Heart right ventricle (tissue), 16 donors: ENCODE measurements at regions not wholly inside any gene's neighbourhood (a gene's known extent, or its start where the extent isn't known, plus 50 kb on each side); places are given as distances from the start of the nearest gene placed in this dataset.

Experiments
- ATAC-seq, 8 donors: fragments of 200-7000 bp; cut with Tn5 transposase; one replicate each; pipeline ENCODE4 v1.9.1; 2020; ENCODE audit warnings: mild to moderate bottlenecking in 8 of 8, moderate library complexity in 8 of 8, moderate number of reproducible peaks in 1 of 8
- DNase-seq, 2 donors: peaks; one replicate each; pipeline ENCODE4 v3.0.0-alpha.2; 2020
- H3K27ac ChIP-seq, 10 donors: fragments of 200-600 bp; sonication (generic) in 2 of 10; one replicate each; pipeline versions ENCODE4 v1.5.0 to v1.8.0; 2020 to 2022; ENCODE audit warnings: mild to moderate bottlenecking in 3 of 10
- H3K27me3 ChIP-seq, 7 donors: fragments of 200-600 bp; one replicate each; pipeline ENCODE4 v1.8.0; 2021 to 2022; ENCODE audit warnings: mild to moderate bottlenecking in 2 of 7
- H3K36me3 ChIP-seq, 9 donors: fragments of 200-600 bp; sonication (generic) in 1 of 9; one replicate each; pipeline versions ENCODE4 v1.5.0 to v1.8.0; 2020 to 2022; ENCODE audit warnings: mild to moderate bottlenecking in 2 of 9
- H3K4me1 ChIP-seq, 9 donors: fragments of 200-600 bp; sonication (generic) in 1 of 9; one replicate each; pipeline versions ENCODE4 v1.5.0 to v1.8.0; 2020 to 2022; ENCODE audit warnings: mild to moderate bottlenecking in 4 of 9
- H3K4me3 ChIP-seq, 10 donors: fragments of 200-600 bp; sonication (generic) in 2 of 10; one replicate each; pipeline versions ENCODE4 v1.5.0 to v1.8.0; 2020 to 2022; ENCODE audit warnings: mild to moderate bottlenecking in 7 of 10, moderate library complexity in 2 of 10
- H3K9me3 ChIP-seq, 11 donors: fragments of 200-600 bp in 10 of 11; sonication (generic) in 2 of 11; one replicate each; pipeline versions ENCODE4 v1.5.0 to v1.8.0; 2013 to 2022; ENCODE audit warnings: mild to moderate bottlenecking in 2 of 11, control low read depth in 1 of 11, moderate library complexity in 1 of 11
- WGBS, 2 donors: extraction: QIAGEN DNeasy Blood & Tissue Kit; methylation state at CpG; one replicate each; pipeline ENCODE4 v1.1.7; 2013; ENCODE audit warnings: inconsistent platforms in 1 of 2; 5-methylcytosine and 5-hydroxymethylcytosine counted together
- intact Hi-C, 10 donors: fragments of 100-400 bp; cut with DNase I; formaldehyde crosslinking; loops; one replicate each; pipeline versions ENCODE4 v1.11.1 to v1.14.2; 2022
- TF ChIP-seq, protein P1 (sequence below), 9 donors: fragments of 200-600 bp; sonication (generic) in 2 of 9; IDR thresholded peaks; one replicate each; pipeline versions ENCODE4 v1.5.0 to v1.8.0; 2021 to 2022; ENCODE audit warnings: antibody characterized with exemption in 9 of 9, mild to moderate bottlenecking in 5 of 9, moderate library complexity in 1 of 9
- donor health status: Arrhythmogenic right ventricular cardiomyopathy.
- donor health status: ischemic (EF 13 %, LVEDD 7.1; RV severe dilation, severe dysfunction).
- donor health status: healthy with polysubstance abuse.
- donor health status: DM: no; HTN: yes; CAD: no.
- donor health status: DM: no; HTN: no; CAD: no.
- donor health status: ischemic (EF 25% LVEDD 6.9; RV normal size, moderate dysfunction).
- donor health status: ischemic (EF 25% LVEDD 5.7; RV mildly dilated, moderate dysfunction).
- donor health status: healthy.
- donor health status: DM: yes; HTN: yes; CAD: no.
- donor health status: Ischemic cardiomyopathy.
- donor health status: ischemic (EF 35%, LVEDD 5.7; RV mildly dilated, moderate dysfunction).
- donor health status: nonischemic (EF 11% LVEDD 7.7; RV severe dilation, severe dysfunction).
- donor health status: DM: yes; HTN: yes; CAD: no.
- donor health status: PGD.
- donor health status: ischemic (EF 29% LVEDD 5.4; RV normal size, mild dysfunction).
- donor health status: nonischemic (EF 23%, LVEDD 6.1; RV moderate dilation, normal function).

DNA sequence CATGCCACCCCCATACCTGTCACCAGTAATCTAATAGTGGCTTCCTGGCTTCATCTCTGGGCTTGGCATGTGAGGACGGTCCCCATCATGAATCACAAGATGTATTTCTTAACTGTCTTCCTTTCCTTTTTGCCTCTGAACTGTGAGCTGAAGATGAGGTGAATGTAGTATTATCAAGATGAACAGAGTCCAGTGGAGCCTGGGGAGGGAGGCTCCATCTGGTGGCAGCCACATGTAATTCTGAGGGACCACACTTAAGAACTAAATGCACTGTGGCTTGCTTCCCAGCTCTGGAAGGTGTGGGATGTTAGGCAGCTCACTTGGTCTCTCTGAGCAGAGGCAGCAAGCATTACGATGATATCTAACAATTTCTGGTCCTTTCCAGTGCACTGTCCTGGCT lies 354.9 kb upstream of the ASIC2 start:
- Histone ChIP-seq H3K27me3 (peaks cover 0 to 36% (median 4%) of the 10 kb centered on the region in 7 donors), H3K36me3 (no peaks in the 10 kb centered on the region), H3K9me3 (no peaks in the 10 kb centered on the region), H3K4me1 (peaks cover 0 to 12% (median 3%) of the 10 kb centered on the region in 9 donors), H3K4me3 (no peak overlapping the region), H3K27ac (no peak overlapping the region)
- intact Hi-C loops, result loop anchor here in 1 of 10 donors (10.0 kb wide), 1 partner anchor 123 kb away; no protein-coding TSS in a partner anchor
- TF ChIP-seq, protein P1, sequence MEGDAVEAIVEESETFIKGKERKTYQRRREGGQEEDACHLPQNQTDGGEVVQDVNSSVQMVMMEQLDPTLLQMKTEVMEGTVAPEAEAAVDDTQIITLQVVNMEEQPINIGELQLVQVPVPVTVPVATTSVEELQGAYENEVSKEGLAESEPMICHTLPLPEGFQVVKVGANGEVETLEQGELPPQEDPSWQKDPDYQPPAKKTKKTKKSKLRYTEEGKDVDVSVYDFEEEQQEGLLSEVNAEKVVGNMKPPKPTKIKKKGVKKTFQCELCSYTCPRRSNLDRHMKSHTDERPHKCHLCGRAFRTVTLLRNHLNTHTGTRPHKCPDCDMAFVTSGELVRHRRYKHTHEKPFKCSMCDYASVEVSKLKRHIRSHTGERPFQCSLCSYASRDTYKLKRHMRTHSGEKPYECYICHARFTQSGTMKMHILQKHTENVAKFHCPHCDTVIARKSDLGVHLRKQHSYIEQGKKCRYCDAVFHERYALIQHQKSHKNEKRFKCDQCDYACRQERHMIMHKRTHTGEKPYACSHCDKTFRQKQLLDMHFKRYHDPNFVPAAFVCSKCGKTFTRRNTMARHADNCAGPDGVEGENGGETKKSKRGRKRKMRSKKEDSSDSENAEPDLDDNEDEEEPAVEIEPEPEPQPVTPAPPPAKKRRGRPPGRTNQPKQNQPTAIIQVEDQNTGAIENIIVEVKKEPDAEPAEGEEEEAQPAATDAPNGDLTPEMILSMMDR (IDR thresholded peaks at IDR 0.05), result peak in 8 of 9 donors; percentile 20 to 54 (median 45)
- ATAC-seq (peak in 1 of 8 donors; percentile 41), DNase-seq (no peak)
- WGBS, 2 donors, result 58 to 61% methylated on average over 2 of the region's 2 CpGs

DNA sequence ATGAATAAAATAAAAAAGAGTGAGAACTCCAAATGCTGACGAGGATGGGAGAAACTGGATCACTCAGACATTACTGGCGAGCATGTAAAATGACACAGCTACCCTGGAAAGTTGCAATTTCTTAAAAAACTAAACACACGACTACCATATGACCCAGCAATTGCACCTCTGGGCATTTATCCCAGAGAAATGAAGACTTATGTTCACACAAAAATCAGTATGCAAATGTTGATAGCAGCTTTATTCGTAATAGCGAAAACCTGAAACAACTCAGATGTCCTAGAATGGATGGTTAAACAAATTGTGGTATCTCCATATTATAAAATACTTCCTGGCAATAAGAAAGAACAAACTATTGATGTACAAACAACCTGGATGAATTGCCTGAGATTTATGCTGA lies 357.2 kb upstream of the ASIC2 start:
- intact Hi-C loops, result no loop called here
- no peak overlapping the region for H3K27ac ChIP-seq

DNA sequence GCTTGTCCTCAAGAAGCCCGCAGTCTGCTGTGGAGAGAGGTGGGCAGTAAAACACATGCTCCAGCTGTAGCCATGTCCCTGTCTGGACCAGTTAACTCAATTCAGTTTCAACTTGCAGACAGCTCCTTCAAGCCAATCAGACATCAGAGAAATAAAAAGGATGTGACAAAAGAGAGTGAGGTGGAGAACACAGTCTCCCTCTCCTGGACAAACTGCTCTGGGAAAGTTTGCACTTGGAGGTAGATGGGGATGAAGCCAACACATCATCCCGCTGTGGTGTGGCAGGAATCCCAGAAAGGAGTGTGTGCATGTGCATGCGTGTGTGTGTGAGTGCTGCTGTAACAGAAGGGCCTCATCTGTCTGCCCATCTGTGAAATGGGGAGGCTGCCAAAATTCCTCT lies 358.6 kb upstream of the ASIC2 start:
- Histone ChIP-seq H3K4me3 (no peak overlapping the region), H3K36me3 (no peaks in the 10 kb centered on the region), H3K27me3 (peaks cover 0 to 23% (median 3%) of the 10 kb centered on the region in 7 donors), H3K4me1 (peaks cover 0 to 24% (median 8%) of the 10 kb centered on the region in 9 donors), H3K9me3 (no peaks in the 10 kb centered on the region), H3K27ac (no peak overlapping the region)
- intact Hi-C loops, result no loop called here
- no peak for DNase-seq
- ATAC-seq, result no peak
- 67 to 77% methylated on average over 3 of the region's 3 CpGs for WGBS, 2 donors
- TF ChIP-seq, protein P1 (IDR thresholded peaks at IDR 0.05), result no peak

More for the DNA sequence above, 357.2 kb upstream of the ASIC2 start:
- no peaks in the 10 kb centered on the region for H3K9me3 ChIP-seq
- DNase-seq (no peak), ATAC-seq (no peak)
- peaks cover 0 to 28% (median 4%) of the 10 kb centered on the region in 7 donors for H3K27me3 ChIP-seq
- no peak overlapping the region for H3K4me3 ChIP-seq
- TF ChIP-seq, protein P1 (IDR thresholded peaks at IDR 0.05), result no peak
- 71 to 79% methylated on average over 5 of the region's 5 CpGs for WGBS, 2 donors
- no peaks in the 10 kb centered on the region for H3K36me3 ChIP-seq
- peaks cover 0 to 24% (median 8%) of the 10 kb centered on the region in 9 donors for H3K4me1 ChIP-seq

DNA sequence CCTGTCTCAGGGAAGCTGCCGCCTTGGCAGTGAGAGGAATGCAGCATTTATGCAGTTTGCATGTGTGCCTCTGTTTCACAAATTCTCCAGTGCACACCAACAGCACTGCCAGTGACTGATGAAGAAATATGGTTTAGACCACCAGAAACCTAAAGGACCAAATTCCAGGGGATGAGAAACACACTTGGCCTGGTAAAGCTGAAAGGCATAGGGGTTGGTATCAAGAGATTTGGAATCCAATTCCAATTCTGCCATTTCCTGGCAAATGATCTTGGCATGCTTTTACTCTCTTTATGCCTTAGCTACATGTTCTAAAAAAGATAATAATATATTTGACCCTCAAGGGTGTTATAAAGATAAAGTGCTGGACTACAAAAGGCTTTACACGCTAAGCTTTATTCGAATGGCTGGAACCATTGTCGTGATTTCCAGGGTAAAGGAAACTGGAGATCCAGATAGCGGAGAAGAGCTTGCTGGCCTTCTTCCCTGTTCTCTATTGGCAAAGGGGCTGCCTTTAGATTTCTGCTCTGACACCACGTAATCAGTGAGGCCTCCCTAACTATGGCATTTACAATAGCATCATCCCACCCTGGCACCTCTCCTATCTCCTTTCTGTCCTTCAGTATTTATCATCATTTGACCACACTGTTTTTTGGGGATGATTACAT lies 359.8 kb upstream of the ASIC2 start:
- Histone ChIP-seq H3K9me3 (no peaks in the 10 kb centered on the region), H3K36me3 (no peaks in the 10 kb centered on the region), H3K4me1 (peaks cover 0 to 24% (median 8%) of the 10 kb centered on the region in 9 donors), H3K27me3 (peaks cover 0 to 16% (median under 1%) of the 10 kb centered on the region in 7 donors), H3K27ac (peak overlapping the region in 3 of 10 donors; percentile 17 to 62 (median 38)), H3K4me3 (no peak overlapping the region)
- intact Hi-C loops, result no loop called here
- DNase-seq, result no peak
- TF ChIP-seq, protein P1 (IDR thresholded peaks at IDR 0.05), result no peak
- ATAC-seq, result no peak
- 52 to 59% methylated on average over 6 of the region's 6 CpGs for WGBS, 2 donors
